ENCODE measurements at regions not wholly inside any gene's neighbourhood (a gene's known extent, or its start where the extent isn't known, plus 50 kb on each side); places are given as distances from the start of the nearest gene placed in this dataset.

DNA sequence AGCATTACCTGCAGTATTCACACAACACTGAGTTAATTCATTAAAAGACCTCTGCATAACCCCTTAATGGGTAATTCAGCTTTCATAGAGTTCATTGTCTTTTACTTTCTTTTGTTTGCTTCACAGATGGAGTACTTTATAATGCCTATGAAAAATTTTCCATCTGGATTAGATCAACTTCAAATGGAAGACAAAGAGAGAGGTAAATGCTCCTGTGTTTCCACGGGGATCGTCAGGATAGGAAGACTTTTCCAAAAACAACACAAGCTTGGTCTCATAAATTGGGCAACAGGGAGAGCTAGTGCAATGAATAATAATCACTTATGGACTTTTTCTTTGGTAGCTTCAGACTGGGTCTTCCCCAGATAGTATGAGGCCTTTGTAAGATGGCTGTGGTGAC, 100.7 kb downstream of the ICOS start:
- TF ChIP-seq POLR2A (IDR thresholded peaks at IDR 0.05) (no peak), CTCF (IDR thresholded peaks at IDR 0.05) (no peak)
